HepG2 (cell line): ENCODE measurements at regions not wholly inside any gene's neighbourhood (a gene's known extent, or its start where the extent isn't known, plus 50 kb on each side); places are given as distances from the start of the nearest gene placed in this dataset.

Source experiments
- ATAC-seq: fragments of 200-7000 bp; cut with Tn5 transposase; 3 replicates; pipeline ENCODE4 v1.9.1; 2020; ENCODE audit warnings: mild to moderate bottlenecking, moderate library complexity
- BruUV-seq: library from RNA; stranded (reverse); fragments of 400-500 nt; replicated peaks from 2 replicates; lab custom pipeline; 2021; lab: Mats Ljungman, UMichigan
- CTCF ChIA-PET: fragments of 300-600 bp; formaldehyde crosslinking; extraction: SDS; loops from one replicate; lab custom pipeline; 2021; ENCODE audit warnings: low total read pairs, inconsistent platforms, low intra/inter-chr PET ratio; lab: Yijun Ruan, JAX
- POLR2A ChIA-PET: fragments of 350-600 bp; sonication (Branson Sonifier 250); formaldehyde crosslinking; loops from one replicate; lab custom pipeline; 2020; ENCODE audit warnings: antibody characterized with exemption, inconsistent platforms; lab: Yijun Ruan, JAX
- DNase-seq: peaks from one replicate; pipeline ENCODE4 v3.0.0-alpha.2; 2015; ENCODE audit warnings: low spot score
- FAIRE-seq: peaks from 3 replicates; lab custom pipeline; 2011; peaks lifted over from hg19 to GRCh38; lab: Jason Lieb, UNC
- H2AFZ ChIP-seq: one replicate; pipeline ENCODE4 v1.6.1; 2011; ENCODE audit warnings: low read length, inconsistent platforms
- H3K27ac ChIP-seq: fragments of 300-600 bp; 3 replicates; pipeline ENCODE4 v1.8.0; 2011; ENCODE audit warnings: mixed run types, mild to moderate bottlenecking, mixed read lengths, low read length, inconsistent platforms; ENCODE audit not compliant: insufficient read depth; ENCODE audit errors: extremely low read length
- H3K27me3 ChIP-seq, 2 experiments: fragments of 200-600 bp in 1 of 2; 2 replicates in 1 of 2; 3 replicates in 1 of 2; pipeline versions ENCODE4 v1.6.0 to v1.8.0; 2011; ENCODE audit warnings: low read length in 2 of 2, mild to moderate bottlenecking in 2 of 2, moderate library complexity in 2 of 2, inconsistent platforms in 1 of 2; ENCODE audit not compliant: insufficient read depth in 2 of 2, control insufficient read depth in 1 of 2
- H3K36me3 ChIP-seq, 2 experiments: fragments of 200-600 bp in 1 of 2; replicated peaks in 1 of 2; 2 replicates in 1 of 2; 3 replicates in 1 of 2; pipeline versions ENCODE4 v1.5.1 to v1.8.0; 2011; ENCODE audit warnings: low read length in 2 of 2, inconsistent platforms in 1 of 2; ENCODE audit not compliant: insufficient read depth in 2 of 2, control insufficient read depth in 1 of 2
- H3K4me1 ChIP-seq: 2 replicates; pipeline ENCODE4 v1.5.1; 2012; ENCODE audit warnings: low read length, inconsistent platforms; ENCODE audit not compliant: insufficient read depth
- H3K4me2 ChIP-seq: 2 replicates; pipeline ENCODE4 v1.6.0; 2011; ENCODE audit warnings: low read depth, low read length, inconsistent platforms
- H3K4me3 ChIP-seq, 3 experiments: fragments of 200-600 bp in 1 of 3; sonication (generic), shearing (Covaris generic) in 1 of 3; replicated peaks in 1 of 3; 2 replicates each; pipeline ENCODE4 v1.5.1; 2011 to 2016; ENCODE audit warnings: low read length in 3 of 3, inconsistent platforms in 2 of 3, low read depth in 2 of 3, mild to moderate bottlenecking in 2 of 3, control low read depth in 1 of 3, mixed read lengths in 1 of 3; ENCODE audit not compliant: insufficient read depth in 1 of 3
- H3K79me2 ChIP-seq: one replicate; pipeline ENCODE4 v1.6.1; 2011; ENCODE audit warnings: low read length, inconsistent platforms; ENCODE audit not compliant: insufficient read depth
- H3K9ac ChIP-seq: 2 replicates; pipeline ENCODE4 v1.6.0; 2011; ENCODE audit warnings: mild to moderate bottlenecking, low read depth, low read length, inconsistent platforms; ENCODE audit not compliant: insufficient read depth
- H3K9me3 ChIP-seq: 2 replicates; pipeline ENCODE4 v1.5.1; 2012; ENCODE audit warnings: mild to moderate bottlenecking, low read length
- H4K20me1 ChIP-seq: 2 replicates; pipeline ENCODE4 v1.6.0; 2011; ENCODE audit warnings: inconsistent platforms, mild to moderate bottlenecking, low read length, moderate library complexity; ENCODE audit not compliant: insufficient read depth
- CHD4 ChIP-seq: fragments of 200-600 bp; sonication (generic); IDR thresholded peaks from 2 replicates; pipeline ENCODE4 v1.7.0; 2017; ENCODE audit warnings: mild to moderate bottlenecking, low read length, borderline replicate concordance
- HDAC2 ChIP-seq: sonication (generic); formaldehyde crosslinking; IDR thresholded peaks from 2 replicates; pipeline ENCODE4 v1.4.0; 2020; ENCODE audit warnings: missing genetic modification reagents
- HDAC6 ChIP-seq: fragments of 200-600 bp; sonication (generic); IDR thresholded peaks from 2 replicates; pipeline ENCODE4 v1.7.0; 2017; ENCODE audit warnings: mild to moderate bottlenecking, antibody characterized with exemption, low read length, low read depth
- KLF12 ChIP-seq: sonication (generic); formaldehyde crosslinking; IDR thresholded peaks from 2 replicates; pipeline ENCODE4 v1.4.0; 2020; ENCODE audit warnings: missing genetic modification reagents, borderline replicate concordance
- PHF21A ChIP-seq: sonication (generic); formaldehyde crosslinking; IDR thresholded peaks from 2 replicates; pipeline ENCODE4 v1.5.0; 2020; ENCODE audit warnings: mild to moderate bottlenecking, missing genetic modification reagents
- PRDM10 ChIP-seq: sonication (generic); formaldehyde crosslinking; IDR thresholded peaks from 2 replicates; pipeline ENCODE4 v1.4.0; 2020; ENCODE audit warnings: low read depth, missing genetic modification reagents
- SNAI1 ChIP-seq: sonication (generic); formaldehyde crosslinking; IDR thresholded peaks from 2 replicates; pipeline ENCODE4 v1.5.0; 2020; ENCODE audit warnings: mild to moderate bottlenecking, missing genetic modification reagents, borderline replicate concordance
- ZBTB40 ChIP-seq, 2 experiments: fragments of 450-650 bp in 1 of 2; sonication (generic) in 1 of 2; formaldehyde crosslinking in 1 of 2; IDR thresholded peaks; 2 replicates each; pipeline versions ENCODE4 v1.6.1 to v1.8.0; 2016 to 2022; ENCODE audit warnings: antibody characterized with exemption in 1 of 2, mild to moderate bottlenecking in 1 of 2, missing genetic modification reagents in 1 of 2
- ZNF75D ChIP-seq: sonication (generic); formaldehyde crosslinking; IDR thresholded peaks from 2 replicates; pipeline ENCODE4 v1.8.1; 2023; ENCODE audit warnings: missing genetic modification reagents, mild to moderate bottlenecking, borderline replicate concordance
- ZNF766 ChIP-seq: sonication (generic); formaldehyde crosslinking; IDR thresholded peaks from 2 replicates; pipeline ENCODE4 v1.5.0; 2020; ENCODE audit warnings: missing genetic modification reagents, borderline replicate concordance
- ZNF775 ChIP-seq: sonication (generic); formaldehyde crosslinking; IDR thresholded peaks from 2 replicates; pipeline ENCODE4 v1.4.0; 2020; ENCODE audit warnings: missing genetic modification reagents, mild to moderate bottlenecking, moderate library complexity, borderline replicate concordance
- WGBS: methylation state at CpG from one replicate; pipeline ENCODE4 v1.1.6; 2017; ENCODE audit warnings: low lambda C conversion rate; 5-methylcytosine and 5-hydroxymethylcytosine counted together
- in situ Hi-C: cut with HindIII; loops from 2 replicates; pipeline ENCODE4 v1.10.0; 2017; ENCODE audit warnings: low pct_unique_long_range_greater_than_20kb; ENCODE audit not compliant: extremely low pct_ligation_motif_present
- intact Hi-C: fragments of 100-400 bp; cut with micrococcal nuclease; formaldehyde crosslinking; loops from one replicate; pipeline ENCODE4 v1.10.0; 2022; ENCODE audit not compliant: unreplicated experiment

DNA sequence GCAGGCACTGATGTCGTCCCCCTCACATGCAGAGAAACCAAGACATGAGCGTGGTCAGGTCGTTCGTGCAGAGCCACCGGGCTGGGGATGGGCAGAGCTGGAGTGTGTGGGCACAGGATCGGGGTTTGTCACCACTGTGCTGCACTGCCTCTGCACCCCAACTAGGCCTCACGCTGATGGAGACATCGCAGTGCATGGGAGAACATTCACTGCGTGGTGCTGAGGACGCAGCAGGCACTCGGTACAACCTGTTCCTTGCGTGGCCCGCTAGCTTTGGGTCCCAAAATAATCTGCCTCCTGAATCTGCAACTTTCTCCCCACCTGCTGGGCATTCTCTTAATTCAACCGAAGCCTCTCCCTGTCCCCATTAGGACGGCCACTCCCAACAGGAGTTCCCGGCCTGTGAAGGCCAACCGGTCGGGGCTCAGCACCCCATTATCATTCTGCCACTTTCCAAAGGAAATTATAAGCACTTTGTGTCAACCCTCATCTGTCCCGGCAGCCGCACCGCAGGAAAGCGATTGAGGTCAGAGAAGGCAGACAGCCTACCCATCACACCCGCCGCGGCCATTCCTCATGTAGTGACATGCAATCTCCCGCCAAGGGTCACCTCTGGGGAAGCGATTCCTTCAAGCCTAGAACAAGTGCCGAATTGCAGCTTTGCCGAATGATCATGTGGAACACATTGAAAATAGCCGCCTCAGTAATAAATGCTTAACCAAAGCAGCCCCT is 490.4 kb downstream of the MN1 start:
- DNase-seq, result no peak
- WGBS, result 46% methylated on average over 19 of the region's 30 CpGs
- no peaks in the 10 kb centered on the region; the same call in 1 of the 2 replicates for H3K9me3 ChIP-seq
- H3K9ac ChIP-seq, result no peak overlapping the region
- no peak overlapping the region for H3K4me3 ChIP-seq
- H3K27me3 ChIP-seq, result no peaks in the 10 kb centered on the region; a peak in 1 of 5 replicates
- H4K20me1 ChIP-seq, result no peaks in the 10 kb centered on the region
- H3K36me3 ChIP-seq, result no peaks in the 10 kb centered on the region
- H3K79me2 ChIP-seq, result no peaks in the 10 kb centered on the region
- ChIA-PET CTCF (no interaction called here), POLR2A (no interaction called here)
- H3K4me1 ChIP-seq, result no peaks in the 10 kb centered on the region
- no peak for FAIRE-seq
- in situ Hi-C loops, result no loop called here
- H2AFZ ChIP-seq, result no peak overlapping the region
- intact Hi-C loops, result no loop called here
- no peak overlapping the region for H3K4me2 ChIP-seq
- no peak overlapping the region for H3K27ac ChIP-seq
- no peak for ATAC-seq
- BruUV-seq, result no TSS peak
- TF ChIP-seq PHF21A (CRISPR knock-in tag) (no peak), HDAC2 (no peak), CHD4 (no peak), ZNF766 (no peak), ZNF775 (CRISPR knock-in tag) (no peak), KLF12 (CRISPR knock-in tag) (no peak), ZNF75D (CRISPR knock-in tag) (no peak), HDAC6 (no peak), ZBTB40 (IDR thresholded peaks at IDR 0.05) (no peak), ZBTB40 (CRISPR knock-in tag; IDR thresholded peaks at IDR 0.05) (no peak), SNAI1 (CRISPR knock-in tag) (no peak), PRDM10 (no peak)
